A549 (cell line): ENCODE measurements at regions not wholly inside any gene's neighbourhood (a gene's known extent, or its start where the extent isn't known, plus 50 kb on each side); places are given as distances from the start of the nearest gene placed in this dataset.

Experiments used
- CEBPB ChIP-seq, 2 experiments: fragments of >200 bp in 1 of 2; sonication (Bioruptor Twin) in 1 of 2; formaldehyde crosslinking in 1 of 2; IDR thresholded peaks; 2 replicates each; pipeline ENCODE4 v1.6.1; 2012 to 2016
- ELK1 ChIP-seq: fragments of 150-350 bp; IDR thresholded peaks from 2 replicates; pipeline ENCODE4 v1.6.1; 2014; ENCODE audit warnings: low read depth, mild to moderate bottlenecking, low read length
- JUN ChIP-seq, 2 experiments: fragments of >200 bp; sonication (Bioruptor Twin); formaldehyde crosslinking; IDR thresholded peaks; 2 replicates in 1 of 2; 3 replicates in 1 of 2; pipeline ENCODE4 v1.6.1; 2016 to 2017

DNA sequence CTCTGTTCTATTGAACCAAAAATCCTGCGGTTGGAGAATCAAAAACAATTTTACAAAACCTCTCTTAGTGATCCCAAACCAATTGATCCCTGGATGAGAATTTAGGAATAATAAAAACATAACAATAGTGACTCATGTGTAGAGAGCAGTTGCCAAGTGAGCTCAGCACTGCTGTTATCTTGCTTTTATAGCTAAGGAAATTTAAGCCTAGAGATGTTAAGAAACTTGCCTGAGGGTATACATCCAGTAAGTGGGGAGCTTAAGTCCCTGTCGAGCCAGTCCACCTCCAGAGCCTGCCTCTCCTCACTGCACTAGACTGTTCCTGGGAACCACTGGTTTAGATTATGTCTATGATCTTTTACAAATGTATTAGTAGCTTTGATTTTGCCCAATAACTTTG lies 358.4 kb upstream of the LMCD1 start:
- TF ChIP-seq JUN (IDR thresholded peaks at IDR 0.05) (no peak), ELK1 (no peak), CEBPB (IDR thresholded peaks at IDR 0.05) (no peak)
